A549 (cell line): ENCODE measurements at regions not wholly inside any gene's neighbourhood (a gene's known extent, or its start where the extent isn't known, plus 50 kb on each side); places are given as distances from the start of the nearest gene placed in this dataset.

Source experiments
- ATAC-seq, 2 experiments: fragments of 200-7000 bp in 1 of 2; fragments of >200 bp in 1 of 2; cut with Nextera tagmentation in 1 of 2; cut with Tn5 transposase in 1 of 2; 3 replicates each; pipeline versions ENCODE4 v1.8.0 to v1.9.1; 2018 to 2020; ENCODE audit warnings: mild to moderate bottlenecking in 1 of 2, moderate library complexity in 1 of 2
- CTCF ChIA-PET: fragments of 300-600 bp; sonication (Branson Sonifier 250); formaldehyde crosslinking; extraction: SDS; loops from one replicate; lab custom pipeline; 2021; ENCODE audit warnings: antibody characterized with exemption, inconsistent platforms; lab: Yijun Ruan, JAX
- POLR2A ChIA-PET: fragments of 350-600 bp; formaldehyde crosslinking; extraction: SDS; loops from one replicate; lab custom pipeline; 2021; ENCODE audit warnings: antibody characterized with exemption, inconsistent platforms; lab: Yijun Ruan, JAX
- DNase-seq, 2 experiments: peaks; one replicate each; pipeline versions ENCODE4 v3.0.0 to v3.0.0-alpha.2; 2011 to 2016; ENCODE audit warnings: low read depth in 1 of 2, low spot score in 1 of 2
- FAIRE-seq: peaks from 2 replicates; lab custom pipeline; 2011; peaks lifted over from hg19 to GRCh38; lab: Jason Lieb, UNC
- H3K27ac ChIP-seq, 2 experiments: fragments of >200 bp; sonication (Bioruptor Twin); formaldehyde crosslinking; 3 replicates each; pipeline ENCODE4 v1.5.1; 2016 to 2017
- H3K4me1 ChIP-seq: fragments of >200 bp; sonication (Bioruptor Twin); formaldehyde crosslinking; 3 replicates; pipeline ENCODE4 v1.6.1; 2016
- H3K4me2 ChIP-seq: fragments of >200 bp; sonication (Bioruptor Twin); formaldehyde crosslinking; 3 replicates; pipeline ENCODE4 v1.6.1; 2016
- H3K4me3 ChIP-seq: fragments of >200 bp; sonication (Bioruptor Twin); formaldehyde crosslinking; 3 replicates; pipeline ENCODE4 v1.5.1; 2016
- H3K9me3 ChIP-seq: fragments of >200 bp; sonication (Bioruptor Twin); formaldehyde crosslinking; 3 replicates; pipeline ENCODE4 v1.6.1; 2016
- EHF ChIP-seq: fragments of 250-450 bp; sonication (Bioruptor Pico); IDR thresholded peaks from 2 replicates; pipeline ENCODE4 v1.5.0; 2020; ENCODE audit warnings: mild to moderate bottlenecking
- EP300 ChIP-seq, 2 experiments: fragments of >200 bp; sonication (Bioruptor Twin); formaldehyde crosslinking; IDR thresholded peaks; 2 replicates in 1 of 2; 3 replicates in 1 of 2; pipeline ENCODE4 v1.6.1; 2016 to 2017
- FOSB ChIP-seq: fragments of 250-450 bp; sonication (Bioruptor Pico); IDR thresholded peaks from 2 replicates; pipeline ENCODE4 v1.5.0; 2020; ENCODE audit warnings: mild to moderate bottlenecking, moderate library complexity
- GATA3 ChIP-seq: IDR thresholded peaks from 2 replicates; pipeline ENCODE4 v1.6.1; 2012; ENCODE audit warnings: borderline replicate concordance
- HOXB13 ChIP-seq: fragments of 250-450 bp; sonication (Bioruptor Pico); IDR thresholded peaks from 2 replicates; pipeline ENCODE4 v1.5.0; 2020; ENCODE audit warnings: low read depth, mild to moderate bottlenecking, moderate library complexity
- NPAS2 ChIP-seq: fragments of 250-450 bp; sonication (Bioruptor Pico); IDR thresholded peaks from 2 replicates; pipeline ENCODE4 v1.8.0; 2022; ENCODE audit warnings: mild to moderate bottlenecking, moderate library complexity, borderline replicate concordance
- POLR2A ChIP-seq: IDR thresholded peaks from 2 replicates; pipeline ENCODE4 v1.6.1; 2012; ENCODE audit warnings: mild to moderate bottlenecking, low read length
- RFX5 ChIP-seq: fragments of 450-650 bp; IDR thresholded peaks from 2 replicates; pipeline ENCODE4 v1.7.1; 2014; ENCODE audit warnings: antibody characterized with exemption, mild to moderate bottlenecking, moderate library complexity
- TFCP2L1 ChIP-seq: fragments of 250-450 bp; sonication (Bioruptor Pico); IDR thresholded peaks from 2 replicates; pipeline ENCODE4 v1.5.0; 2021; ENCODE audit warnings: mild to moderate bottlenecking
- TP53 ChIP-seq: fragments of 250-450 bp; sonication (Bioruptor Pico); IDR thresholded peaks from 2 replicates; pipeline ENCODE4 v1.5.0; 2021; ENCODE audit warnings: mild to moderate bottlenecking, moderate library complexity
- ZNF302 ChIP-seq: fragments of 250-450 bp; sonication (Bioruptor Pico); IDR thresholded peaks from 2 replicates; pipeline ENCODE4 v1.9.0; 2021; ENCODE audit warnings: inconsistent platforms, mild to moderate bottlenecking, moderate library complexity
- ZSCAN20 ChIP-seq: fragments of 250-450 bp; sonication (Bioruptor Pico); IDR thresholded peaks from 2 replicates; pipeline ENCODE4 v1.8.0; 2022; ENCODE audit warnings: mild to moderate bottlenecking, moderate library complexity
- WGBS: methylation state at CpG from one replicate; pipeline ENCODE4 v1.1.6; 2017; ENCODE audit errors: missing lambda C conversion rate; 5-methylcytosine and 5-hydroxymethylcytosine counted together
- TF ChIP-seq, protein P1 (sequence below): fragments of >200 bp; sonication (Bioruptor Twin); formaldehyde crosslinking; IDR thresholded peaks from 3 replicates; pipeline ENCODE4 v1.6.1; 2016
- TF ChIP-seq, protein P2 (sequence below): fragments of 200-600 bp; sonication (generic); IDR thresholded peaks from 2 replicates; pipeline ENCODE4 v1.6.1; 2016; ENCODE audit warnings: antibody characterized with exemption, mild to moderate bottlenecking, moderate library complexity
- TF ChIP-seq, protein P3 (sequence below): fragments of 450-650 bp; IDR thresholded peaks from 2 replicates; pipeline ENCODE4 v1.6.1; 2014; ENCODE audit warnings: antibody characterized with exemption
- TF ChIP-seq, protein P4 (sequence below): IDR thresholded peaks from 2 replicates; pipeline ENCODE4 v1.6.1; 2012
- TF ChIP-seq, protein P5 (sequence below): fragments of 150-350 bp; IDR thresholded peaks from 2 replicates; pipeline ENCODE4 v1.6.1; 2014; ENCODE audit warnings: low read depth, mild to moderate bottlenecking, low read length
- TF ChIP-seq, protein P6 (sequence below): IDR thresholded peaks from 2 replicates; pipeline ENCODE4 v1.6.1; 2012

DNA sequence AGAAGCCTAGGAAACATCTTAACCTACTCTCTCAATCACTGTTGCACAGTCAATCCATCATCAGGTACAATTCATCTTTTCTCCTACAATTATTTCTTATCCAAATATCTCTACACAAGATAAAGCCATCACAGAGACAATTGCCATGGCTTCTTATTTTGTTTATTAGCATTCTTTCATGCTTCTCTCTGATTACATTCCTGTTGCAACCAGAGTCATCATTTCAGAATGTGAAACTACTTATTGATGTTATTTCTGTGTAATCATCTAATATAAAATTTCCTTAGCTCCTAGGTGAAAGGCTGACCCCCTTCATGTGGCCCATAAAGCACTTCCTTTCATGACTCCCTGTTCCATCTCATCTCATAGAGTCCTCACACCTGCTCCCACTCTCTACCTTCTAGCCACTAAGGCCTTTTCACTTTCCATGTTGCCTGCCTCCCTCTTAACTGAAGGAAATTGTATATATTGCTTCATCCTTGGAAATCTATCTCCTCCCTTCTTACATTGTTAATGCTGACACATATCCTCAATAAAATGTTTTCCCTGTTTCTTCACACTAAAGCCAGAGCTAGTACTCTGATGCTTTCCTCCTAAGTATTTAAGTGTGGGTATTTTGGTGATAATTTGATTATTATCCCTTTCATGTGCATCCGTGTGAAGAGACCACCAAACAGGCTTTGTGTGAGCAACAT is 829.9 kb downstream of the FAT4 start:
- ChIA-PET CTCF (no interaction called here), POLR2A (no interaction called here)
- TF ChIP-seq, protein P1, sequence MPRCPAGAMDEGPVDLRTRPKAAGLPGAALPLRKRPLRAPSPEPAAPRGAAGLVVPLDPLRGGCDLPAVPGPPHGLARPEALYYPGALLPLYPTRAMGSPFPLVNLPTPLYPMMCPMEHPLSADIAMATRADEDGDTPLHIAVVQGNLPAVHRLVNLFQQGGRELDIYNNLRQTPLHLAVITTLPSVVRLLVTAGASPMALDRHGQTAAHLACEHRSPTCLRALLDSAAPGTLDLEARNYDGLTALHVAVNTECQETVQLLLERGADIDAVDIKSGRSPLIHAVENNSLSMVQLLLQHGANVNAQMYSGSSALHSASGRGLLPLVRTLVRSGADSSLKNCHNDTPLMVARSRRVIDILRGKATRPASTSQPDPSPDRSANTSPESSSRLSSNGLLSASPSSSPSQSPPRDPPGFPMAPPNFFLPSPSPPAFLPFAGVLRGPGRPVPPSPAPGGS = no peak
- no peak for TF ChIP-seq NPAS2
- TF ChIP-seq RFX5 = no peak
- TF ChIP-seq POLR2A = no peak
- TF ChIP-seq EP300 (IDR thresholded peaks at IDR 0.05) = no peak
- TF ChIP-seq, protein P2, sequence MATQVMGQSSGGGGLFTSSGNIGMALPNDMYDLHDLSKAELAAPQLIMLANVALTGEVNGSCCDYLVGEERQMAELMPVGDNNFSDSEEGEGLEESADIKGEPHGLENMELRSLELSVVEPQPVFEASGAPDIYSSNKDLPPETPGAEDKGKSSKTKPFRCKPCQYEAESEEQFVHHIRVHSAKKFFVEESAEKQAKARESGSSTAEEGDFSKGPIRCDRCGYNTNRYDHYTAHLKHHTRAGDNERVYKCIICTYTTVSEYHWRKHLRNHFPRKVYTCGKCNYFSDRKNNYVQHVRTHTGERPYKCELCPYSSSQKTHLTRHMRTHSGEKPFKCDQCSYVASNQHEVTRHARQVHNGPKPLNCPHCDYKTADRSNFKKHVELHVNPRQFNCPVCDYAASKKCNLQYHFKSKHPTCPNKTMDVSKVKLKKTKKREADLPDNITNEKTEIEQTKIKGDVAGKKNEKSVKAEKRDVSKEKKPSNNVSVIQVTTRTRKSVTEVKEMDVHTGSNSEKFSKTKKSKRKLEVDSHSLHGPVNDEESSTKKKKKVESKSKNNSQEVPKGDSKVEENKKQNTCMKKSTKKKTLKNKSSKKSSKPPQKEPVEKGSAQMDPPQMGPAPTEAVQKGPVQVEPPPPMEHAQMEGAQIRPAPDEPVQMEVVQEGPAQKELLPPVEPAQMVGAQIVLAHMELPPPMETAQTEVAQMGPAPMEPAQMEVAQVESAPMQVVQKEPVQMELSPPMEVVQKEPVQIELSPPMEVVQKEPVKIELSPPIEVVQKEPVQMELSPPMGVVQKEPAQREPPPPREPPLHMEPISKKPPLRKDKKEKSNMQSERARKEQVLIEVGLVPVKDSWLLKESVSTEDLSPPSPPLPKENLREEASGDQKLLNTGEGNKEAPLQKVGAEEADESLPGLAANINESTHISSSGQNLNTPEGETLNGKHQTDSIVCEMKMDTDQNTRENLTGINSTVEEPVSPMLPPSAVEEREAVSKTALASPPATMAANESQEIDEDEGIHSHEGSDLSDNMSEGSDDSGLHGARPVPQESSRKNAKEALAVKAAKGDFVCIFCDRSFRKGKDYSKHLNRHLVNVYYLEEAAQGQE = no peak
- no peak for TF ChIP-seq ZSCAN20
- TF ChIP-seq, protein P3, sequence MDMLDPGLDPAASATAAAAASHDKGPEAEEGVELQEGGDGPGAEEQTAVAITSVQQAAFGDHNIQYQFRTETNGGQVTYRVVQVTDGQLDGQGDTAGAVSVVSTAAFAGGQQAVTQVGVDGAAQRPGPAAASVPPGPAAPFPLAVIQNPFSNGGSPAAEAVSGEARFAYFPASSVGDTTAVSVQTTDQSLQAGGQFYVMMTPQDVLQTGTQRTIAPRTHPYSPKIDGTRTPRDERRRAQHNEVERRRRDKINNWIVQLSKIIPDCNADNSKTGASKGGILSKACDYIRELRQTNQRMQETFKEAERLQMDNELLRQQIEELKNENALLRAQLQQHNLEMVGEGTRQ = no peak
- no peak for TF ChIP-seq HOXB13 (CRISPR knock-in tag)
- TF ChIP-seq, protein P4, sequence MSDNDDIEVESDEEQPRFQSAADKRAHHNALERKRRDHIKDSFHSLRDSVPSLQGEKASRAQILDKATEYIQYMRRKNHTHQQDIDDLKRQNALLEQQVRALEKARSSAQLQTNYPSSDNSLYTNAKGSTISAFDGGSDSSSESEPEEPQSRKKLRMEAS = no peak
- no peak for TF ChIP-seq TP53 (CRISPR knock-in tag)
- no peak for ATAC-seq
- no peak for DNase-seq
- no peak for FAIRE-seq
- H3K4me3 ChIP-seq = no peak overlapping the region
- H3K9me3 ChIP-seq = no peaks in the 10 kb centered on the region
- no peak overlapping the region for H3K4me2 ChIP-seq
- H3K27ac ChIP-seq = no peak overlapping the region
- no peaks in the 10 kb centered on the region for H3K4me1 ChIP-seq
- WGBS = 45% methylated on average over 1 of the region's 1 CpG

DNA sequence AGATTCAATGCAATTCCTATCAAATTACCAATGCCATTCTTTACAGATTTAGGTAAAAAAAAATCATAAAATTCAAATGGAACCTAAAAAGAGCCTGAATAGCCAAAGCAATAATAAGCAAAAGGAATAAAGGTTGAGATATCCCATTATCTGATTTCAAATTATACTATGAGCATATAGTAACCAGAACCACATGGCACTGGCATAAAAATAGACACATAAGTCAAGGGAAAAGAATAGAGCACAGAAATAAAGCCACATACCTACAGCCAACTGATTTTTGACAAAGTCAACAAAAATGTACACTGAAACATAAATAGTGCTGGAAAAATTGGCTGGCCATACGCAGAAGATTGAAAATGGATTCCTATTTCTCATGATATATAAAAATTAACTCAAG is 853.7 kb downstream of the FAT4 start:
- WGBS = 0% methylated on average over 1 of the region's 1 CpG
- ChIA-PET POLR2A (no interaction called here), CTCF (no interaction called here)
- no peak overlapping the region for H3K27ac ChIP-seq
- no peak for DNase-seq
- no peaks in the 10 kb centered on the region for H3K4me1 ChIP-seq
- no peak for FAIRE-seq
- H3K9me3 ChIP-seq = no peaks in the 10 kb centered on the region
- no peak overlapping the region for H3K4me3 ChIP-seq
- no peak for ATAC-seq
- TF ChIP-seq ZNF302 (no peak), TFCP2L1 (CRISPR knock-in tag) (no peak), GATA3 (no peak), FOSB (CRISPR knock-in tag) (no peak), EHF (CRISPR knock-in tag) (no peak)
- TF ChIP-seq, protein P5, sequence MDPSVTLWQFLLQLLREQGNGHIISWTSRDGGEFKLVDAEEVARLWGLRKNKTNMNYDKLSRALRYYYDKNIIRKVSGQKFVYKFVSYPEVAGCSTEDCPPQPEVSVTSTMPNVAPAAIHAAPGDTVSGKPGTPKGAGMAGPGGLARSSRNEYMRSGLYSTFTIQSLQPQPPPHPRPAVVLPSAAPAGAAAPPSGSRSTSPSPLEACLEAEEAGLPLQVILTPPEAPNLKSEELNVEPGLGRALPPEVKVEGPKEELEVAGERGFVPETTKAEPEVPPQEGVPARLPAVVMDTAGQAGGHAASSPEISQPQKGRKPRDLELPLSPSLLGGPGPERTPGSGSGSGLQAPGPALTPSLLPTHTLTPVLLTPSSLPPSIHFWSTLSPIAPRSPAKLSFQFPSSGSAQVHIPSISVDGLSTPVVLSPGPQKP = no peak
- TF ChIP-seq, protein P6, sequence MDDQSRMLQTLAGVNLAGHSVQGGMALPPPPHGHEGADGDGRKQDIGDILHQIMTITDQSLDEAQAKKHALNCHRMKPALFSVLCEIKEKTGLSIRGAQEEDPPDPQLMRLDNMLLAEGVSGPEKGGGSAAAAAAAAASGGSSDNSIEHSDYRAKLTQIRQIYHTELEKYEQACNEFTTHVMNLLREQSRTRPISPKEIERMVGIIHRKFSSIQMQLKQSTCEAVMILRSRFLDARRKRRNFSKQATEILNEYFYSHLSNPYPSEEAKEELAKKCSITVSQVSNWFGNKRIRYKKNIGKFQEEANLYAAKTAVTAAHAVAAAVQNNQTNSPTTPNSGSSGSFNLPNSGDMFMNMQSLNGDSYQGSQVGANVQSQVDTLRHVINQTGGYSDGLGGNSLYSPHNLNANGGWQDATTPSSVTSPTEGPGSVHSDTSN = no peak
- H3K4me2 ChIP-seq = no peak overlapping the region
